Lung (tissue), 11 donors: ENCODE measurements at regions not wholly inside any gene's neighbourhood (a gene's known extent, or its start where the extent isn't known, plus 50 kb on each side); places are given as distances from the start of the nearest gene placed in this dataset.

ENCODE experiments used
- ATAC-seq: fragments of 200-7000 bp; cut with Tn5 transposase; one replicate; pipeline ENCODE4 v1.9.1; 2020; ENCODE audit warnings: moderate number of reproducible peaks; ENCODE audit not compliant: insufficient read depth, low FRiP score
- DNase-seq, 3 donors: peaks; one replicate each; pipeline ENCODE4 v3.0.0-alpha.2; 2013 to 2017
- H3K27ac ChIP-seq, 2 donors: one replicate each; pipeline ENCODE4 v1.5.1; 2013; ENCODE audit warnings: mild to moderate bottlenecking in 2 of 2, moderate library complexity in 2 of 2, control low read depth in 1 of 2, inconsistent platforms in 1 of 2, low read depth in 1 of 2, low read length in 1 of 2
- H3K27me3 ChIP-seq, 3 donors: one replicate each; pipeline ENCODE4 v1.5.1; 2013; ENCODE audit warnings: low read length in 2 of 3; ENCODE audit not compliant: control insufficient read depth in 3 of 3, insufficient read depth in 3 of 3
- H3K36me3 ChIP-seq, 4 donors: one replicate each; pipeline ENCODE4 v1.5.1; 2013; ENCODE audit warnings: low read length in 4 of 4, mild to moderate bottlenecking in 1 of 4, moderate library complexity in 1 of 4; ENCODE audit not compliant: control insufficient read depth in 4 of 4, insufficient read depth in 4 of 4
- H3K4me1 ChIP-seq, 5 donors: one replicate each; pipeline ENCODE4 v1.5.1; 2013; ENCODE audit warnings: low read length in 5 of 5, mild to moderate bottlenecking in 2 of 5, moderate library complexity in 1 of 5; ENCODE audit not compliant: control insufficient read depth in 5 of 5, insufficient read depth in 5 of 5
- H3K4me3 ChIP-seq: one replicate; pipeline ENCODE4 v1.5.1; 2013; ENCODE audit warnings: mild to moderate bottlenecking, control low read depth, moderate library complexity
- H3K9ac ChIP-seq, 2 donors: one replicate each; pipeline ENCODE4 v1.5.1; 2013; ENCODE audit warnings: low read length in 2 of 2, control low read depth in 1 of 2; ENCODE audit not compliant: insufficient read depth in 1 of 2
- H3K9me3 ChIP-seq, 4 donors: one replicate each; pipeline ENCODE4 v1.5.1; 2013; ENCODE audit warnings: low read length in 3 of 4, mild to moderate bottlenecking in 1 of 4, moderate library complexity in 1 of 4; ENCODE audit not compliant: control insufficient read depth in 4 of 4, insufficient read depth in 3 of 4
- WGBS, 2 donors: extraction: QIAGEN DNeasy Blood & Tissue Kit; methylation state at CpG; one replicate each; pipeline ENCODE4 v1.1.7; 2013; 5-methylcytosine and 5-hydroxymethylcytosine counted together
- TF ChIP-seq, protein P1 (sequence below): IDR thresholded peaks from 2 replicates; pipeline ENCODE4 v1.5.1; 2012; ENCODE audit warnings: mild to moderate bottlenecking; ENCODE audit errors: control extremely low read depth, extremely low read depth
- donor health status: control.
- donor health status: control.
- donor health status: Bipolar disorder and iron deficiency.
- donor health status: healthy.
- donor health status: DM: yes; HTN: yes; CAD: no.

DNA sequence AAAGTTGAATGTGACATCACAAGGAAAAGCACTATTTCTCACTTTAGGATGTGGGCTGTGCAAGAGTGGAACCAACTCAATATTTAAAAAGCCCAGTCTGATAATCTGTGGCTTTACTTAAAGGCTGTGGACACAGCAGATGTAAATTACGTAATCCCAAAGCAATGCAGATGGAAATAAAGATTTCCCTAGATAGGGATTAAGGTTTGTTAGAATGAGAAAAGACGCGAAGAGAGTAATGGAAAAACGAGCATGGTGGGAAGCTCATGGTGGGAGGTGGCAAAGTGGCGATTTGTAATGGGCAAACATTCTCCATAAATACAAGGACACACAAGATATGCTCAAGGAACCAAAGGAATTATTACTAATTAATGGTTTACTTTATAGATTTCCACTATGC lies 985.5 kb downstream of the FSTL5 start:
- H3K4me3 ChIP-seq = no peak overlapping the region
- no peaks in the 10 kb centered on the region for H3K4me1 ChIP-seq
- H3K36me3 ChIP-seq = no peaks in the 10 kb centered on the region
- DNase-seq = no peak
- WGBS, 2 donors = 71 to 78% methylated on average over 5 of the region's 5 CpGs
- no peaks in the 10 kb centered on the region for H3K9me3 ChIP-seq
- H3K27me3 ChIP-seq = no peaks in the 10 kb centered on the region
- no peak overlapping the region for H3K9ac ChIP-seq
- no peak overlapping the region for H3K27ac ChIP-seq
- TF ChIP-seq, protein P1, sequence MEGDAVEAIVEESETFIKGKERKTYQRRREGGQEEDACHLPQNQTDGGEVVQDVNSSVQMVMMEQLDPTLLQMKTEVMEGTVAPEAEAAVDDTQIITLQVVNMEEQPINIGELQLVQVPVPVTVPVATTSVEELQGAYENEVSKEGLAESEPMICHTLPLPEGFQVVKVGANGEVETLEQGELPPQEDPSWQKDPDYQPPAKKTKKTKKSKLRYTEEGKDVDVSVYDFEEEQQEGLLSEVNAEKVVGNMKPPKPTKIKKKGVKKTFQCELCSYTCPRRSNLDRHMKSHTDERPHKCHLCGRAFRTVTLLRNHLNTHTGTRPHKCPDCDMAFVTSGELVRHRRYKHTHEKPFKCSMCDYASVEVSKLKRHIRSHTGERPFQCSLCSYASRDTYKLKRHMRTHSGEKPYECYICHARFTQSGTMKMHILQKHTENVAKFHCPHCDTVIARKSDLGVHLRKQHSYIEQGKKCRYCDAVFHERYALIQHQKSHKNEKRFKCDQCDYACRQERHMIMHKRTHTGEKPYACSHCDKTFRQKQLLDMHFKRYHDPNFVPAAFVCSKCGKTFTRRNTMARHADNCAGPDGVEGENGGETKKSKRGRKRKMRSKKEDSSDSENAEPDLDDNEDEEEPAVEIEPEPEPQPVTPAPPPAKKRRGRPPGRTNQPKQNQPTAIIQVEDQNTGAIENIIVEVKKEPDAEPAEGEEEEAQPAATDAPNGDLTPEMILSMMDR = no peak
- ATAC-seq = no peak

DNA sequence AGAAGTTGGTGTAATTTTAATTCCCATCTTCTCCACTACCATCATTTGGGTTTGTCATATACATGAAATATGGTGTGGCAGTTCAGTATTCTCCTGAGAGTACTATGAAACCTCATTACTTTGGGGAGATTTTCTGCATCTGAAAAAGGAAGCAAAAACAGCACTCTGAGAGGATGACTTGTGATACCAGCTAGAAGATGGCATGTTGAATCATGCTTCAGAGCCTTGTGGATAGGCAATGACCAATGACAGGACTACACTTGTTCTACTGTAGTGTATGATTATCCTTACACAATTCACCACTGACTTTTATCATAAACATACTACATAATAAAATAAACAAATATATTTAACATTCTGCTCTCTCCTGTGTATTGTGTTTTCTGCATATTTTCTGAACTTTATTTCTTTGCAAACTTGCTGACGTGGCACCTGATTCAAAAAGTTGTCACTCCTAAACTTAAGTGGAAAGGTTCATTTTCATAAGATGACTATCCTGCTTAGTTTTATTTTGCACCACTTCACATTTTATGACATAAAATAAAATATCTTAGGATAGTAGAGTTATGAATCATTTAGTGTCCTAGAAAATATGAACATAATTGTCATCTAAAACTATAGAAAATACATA lies 991.3 kb downstream of the FSTL5 start:
- H3K9ac ChIP-seq = no peak overlapping the region
- no peaks in the 10 kb centered on the region for H3K27me3 ChIP-seq
- DNase-seq = no peak
- TF ChIP-seq, protein P1 = no peak
- no peaks in the 10 kb centered on the region for H3K9me3 ChIP-seq
- H3K27ac ChIP-seq = no peak overlapping the region
- no peak overlapping the region for H3K4me3 ChIP-seq
- 78 to 80% methylated on average over 1 of the region's 1 CpG for WGBS, 2 donors
- no peaks in the 10 kb centered on the region for H3K4me1 ChIP-seq
- no peak for ATAC-seq
- no peaks in the 10 kb centered on the region for H3K36me3 ChIP-seq

DNA sequence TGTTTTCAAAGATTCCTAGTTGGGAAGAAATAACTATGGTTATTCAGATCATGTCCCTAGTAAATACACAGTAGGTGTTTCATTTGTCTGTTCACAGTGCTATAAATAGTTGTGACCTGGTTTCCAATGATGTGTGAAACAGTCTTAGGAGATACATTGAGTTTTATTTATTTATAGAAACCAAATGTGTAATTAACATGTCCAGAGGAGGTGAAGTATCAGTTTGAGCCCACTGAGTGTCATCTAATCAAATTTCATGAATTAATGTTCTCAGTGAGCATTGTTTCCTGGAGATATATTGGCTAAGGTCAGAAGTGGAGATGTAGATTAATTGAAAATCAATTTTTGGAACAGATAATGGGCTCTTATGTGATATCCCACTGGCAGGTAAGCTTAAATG lies 996.3 kb downstream of the FSTL5 start:
- Histone ChIP-seq H3K4me3 (no peak overlapping the region), H3K9me3 (no peaks in the 10 kb centered on the region), H3K27me3 (no peaks in the 10 kb centered on the region), H3K9ac (no peak overlapping the region), H3K27ac (no peak overlapping the region), H3K4me1 (no peaks in the 10 kb centered on the region), H3K36me3 (no peaks in the 10 kb centered on the region)
- ATAC-seq (no peak), DNase-seq (no peak)
- TF ChIP-seq, protein P1 = no peak

DNA sequence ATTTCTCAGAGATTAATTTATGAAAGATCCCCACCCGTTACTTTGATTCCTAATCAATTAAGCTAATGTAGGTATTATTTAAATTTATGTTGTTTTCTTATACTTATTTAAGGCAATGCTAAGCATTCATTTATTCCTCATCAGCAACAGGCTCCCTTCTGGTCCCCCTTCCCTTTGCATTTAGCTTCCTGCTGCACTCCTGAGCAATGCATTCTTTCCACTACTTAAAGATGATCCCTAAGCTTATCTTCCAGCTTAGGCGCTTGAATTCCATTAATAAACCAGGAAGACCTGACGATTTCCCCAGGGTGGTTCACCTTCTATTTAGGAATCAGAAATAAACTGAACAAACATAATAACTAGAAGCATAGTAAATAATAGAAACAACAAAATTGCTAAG lies 1003.1 kb downstream of the FSTL5 start:
- Histone ChIP-seq H3K9ac (no peak overlapping the region), H3K27me3 (no peaks in the 10 kb centered on the region), H3K27ac (no peak overlapping the region), H3K36me3 (no peaks in the 10 kb centered on the region), H3K4me1 (no peaks in the 10 kb centered on the region), H3K4me3 (no peak overlapping the region), H3K9me3 (no peaks in the 10 kb centered on the region)
- 48 to 56% methylated on average over 3 of the region's 3 CpGs for WGBS, 2 donors
- TF ChIP-seq, protein P1 = no peak
- no peak for DNase-seq
- no peak for ATAC-seq
